ENCODE measurements at regions not wholly inside any gene's neighbourhood (a gene's known extent, or its start where the extent isn't known, plus 50 kb on each side); places are given as distances from the start of the nearest gene placed in this dataset.

GRCh38 chr13:46948338-46948737 lies 51.5 kb upstream of the HTR2A start:
- 81 to 88% (median 84%) methylated on average over 4 of the region's 4 CpGs for WGBS, 4 donors
- DNase-seq = no peak
- no peak for ATAC-seq
- Histone ChIP-seq H3K36me3 (no peaks in the 10 kb centered on the region), H3K9me3 (peaks cover 0 to 9% (median 0%) of the 10 kb centered on the region in 12 donors), H3K27me3 (no peaks in the 10 kb centered on the region), H3K27ac (no peak overlapping the region), H3K4me1 (no peaks in the 10 kb centered on the region), H3K4me3 (no peak overlapping the region)
- intact Hi-C loops (cut with DNase I) = no loop called here
- TF ChIP-seq CTCF (IDR thresholded peaks at IDR 0.05) = no peak
- no peak for TF ChIP-seq POLR2A (IDR thresholded peaks at IDR 0.05)

GRCh38 chr13:46947425-46948191 lies 50.8 kb upstream of the HTR2A start:
- TF ChIP-seq POLR2A (IDR thresholded peaks at IDR 0.05) (no peak), CTCF (IDR thresholded peaks at IDR 0.05) (no peak)
- Histone ChIP-seq H3K9me3 (peaks cover 0 to 13% (median 0%) of the 10 kb centered on the region in 12 donors), H3K36me3 (no peaks in the 10 kb centered on the region), H3K4me1 (no peaks in the 10 kb centered on the region), H3K4me3 (no peak overlapping the region), H3K27ac (no peak overlapping the region), H3K27me3 (no peaks in the 10 kb centered on the region)
- DNase-seq = no peak
- intact Hi-C loops (cut with DNase I) = no loop called here
- ATAC-seq = no peak
- 56 to 65% (median 59%) methylated on average over 4 of the region's 4 CpGs for WGBS, 4 donors

Measured in heart left ventricle (tissue), 16 donors.